HG03097 (cell line): ENCODE measurements at regions not wholly inside any gene's neighbourhood (a gene's known extent, or its start where the extent isn't known, plus 50 kb on each side); places are given as distances from the start of the nearest gene placed in this dataset.
A peak's percentile ranks its signal among the peaks of the same experiment; 100 is the strongest.

Experiments used
- ATAC-seq: cut with Tn5 transposase; IDR thresholded peaks from one replicate; pipeline ENCODE4 v1.9.1; 2021; ENCODE audit not compliant: unreplicated experiment, low FRiP score

DNA sequence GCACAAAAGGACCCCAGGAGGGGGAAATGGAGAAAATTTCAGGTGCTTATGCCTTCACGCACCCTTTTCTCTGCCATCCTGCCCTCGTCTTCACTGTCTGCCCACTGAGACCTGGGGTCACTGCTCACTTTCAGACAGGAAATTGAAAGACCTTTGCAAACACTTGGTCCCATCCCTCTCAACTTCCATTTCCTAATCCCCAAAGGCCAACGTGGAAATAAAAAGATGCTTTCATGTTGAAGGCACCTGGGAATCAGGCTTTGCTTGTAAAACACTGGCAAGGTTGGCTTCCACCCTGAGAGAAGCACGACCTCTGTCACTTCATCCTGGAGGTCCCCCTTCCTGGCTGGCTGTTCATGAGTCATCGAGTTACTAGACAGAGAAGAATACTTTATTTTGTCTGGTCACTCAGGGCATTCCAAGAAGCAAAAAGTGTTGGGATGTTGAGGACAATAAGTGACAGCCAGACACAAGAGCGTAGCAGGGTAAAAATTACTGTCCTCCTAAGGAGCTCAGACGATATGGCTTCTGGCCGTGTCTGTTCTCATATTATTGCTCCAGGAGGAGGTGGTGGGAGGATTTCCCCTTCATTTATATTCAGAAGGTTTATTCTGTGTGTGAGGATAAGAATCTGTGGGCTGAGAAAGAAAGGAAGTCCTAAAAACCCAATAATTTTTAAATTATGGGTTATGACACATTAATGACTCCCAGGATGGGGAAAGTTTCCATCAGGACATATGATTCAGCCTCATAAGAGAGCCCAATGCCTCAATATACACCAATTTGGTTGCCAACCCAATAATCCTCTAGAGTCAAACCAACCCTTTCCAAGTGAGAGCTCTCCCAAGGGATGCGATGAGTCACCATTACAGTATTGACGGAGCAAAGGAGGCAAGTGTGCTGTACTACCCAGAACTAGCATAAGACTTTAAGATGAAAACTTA, 409.0 kb downstream of the COG6 start:
- ATAC-seq: no peak

DNA sequence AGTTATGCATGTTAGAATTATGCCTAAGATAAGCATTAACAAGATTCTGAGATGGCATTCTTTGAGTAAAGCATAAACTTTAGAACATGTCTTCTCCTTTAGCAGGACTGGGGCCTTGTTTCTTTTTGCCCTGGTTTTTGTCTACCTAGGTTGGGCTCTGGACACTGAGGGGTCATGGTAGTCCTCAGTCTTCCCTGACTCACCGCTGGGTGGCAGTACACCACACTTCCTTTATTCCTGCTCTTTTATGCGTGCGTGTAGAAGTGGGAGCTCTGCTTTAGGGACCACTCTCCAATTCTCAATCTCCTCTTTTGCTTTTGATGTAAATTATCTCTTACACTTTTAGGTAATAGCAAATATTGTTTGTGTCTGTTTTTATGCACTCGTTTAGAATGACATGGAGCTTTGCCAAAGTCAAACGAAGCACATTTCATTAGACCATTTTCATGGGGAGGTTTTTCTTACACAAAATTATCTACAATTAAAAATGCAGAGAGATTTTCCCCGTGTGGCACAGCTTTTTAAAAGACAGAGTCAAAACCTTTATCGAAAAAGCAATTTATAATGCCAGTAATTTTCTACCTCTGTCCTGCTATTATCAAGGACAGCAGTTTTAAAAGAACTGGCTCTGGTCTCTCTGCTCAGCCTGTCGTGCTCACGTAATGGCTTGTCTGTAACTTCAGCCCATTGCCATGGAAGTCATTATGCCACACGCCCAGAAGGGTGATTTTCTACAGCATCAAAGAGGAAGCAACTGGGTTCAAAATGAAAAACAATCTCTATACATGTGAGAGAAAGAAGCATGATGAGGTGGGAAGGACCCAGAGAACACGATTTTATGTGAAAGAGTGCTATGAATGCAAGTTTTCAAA, 413.9 kb downstream of the COG6 start:
- ATAC-seq: peak; percentile 63

- ATAC-seq: no peak
These were observed 414.9 kb downstream of the COG6 start for GRCh38 chr13:40070357-40070756.

GRCh38 chr13:40072663-40073120, 417.2 kb downstream of the COG6 start:
- no peak for ATAC-seq

DNA sequence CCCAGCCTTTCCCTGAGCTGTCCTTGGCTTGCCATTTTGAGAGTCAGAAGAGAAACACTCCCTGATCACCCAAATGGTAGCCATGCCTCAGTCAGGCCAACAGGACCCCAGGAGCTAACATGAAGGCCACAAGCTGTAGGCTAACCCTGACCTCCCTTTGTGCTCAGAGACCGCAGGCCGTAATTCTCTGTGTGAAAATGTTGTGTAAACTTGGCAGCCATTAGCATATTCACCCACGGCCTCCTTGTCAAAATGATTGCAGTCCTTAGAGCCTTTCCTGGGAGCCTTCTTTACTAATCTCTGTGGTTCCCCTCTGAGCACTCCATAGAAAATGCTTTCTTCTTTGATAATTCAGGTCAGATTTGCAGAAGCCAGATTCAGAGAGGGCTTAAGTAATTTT, 418.9 kb downstream of the COG6 start:
- no peak for ATAC-seq

- ATAC-seq: no peak
These were observed 419.8 kb downstream of the COG6 start for GRCh38 chr13:40075281-40075680.

- ATAC-seq: no peak
These were observed 421.4 kb downstream of the COG6 start for GRCh38 chr13:40076765-40077362.

DNA sequence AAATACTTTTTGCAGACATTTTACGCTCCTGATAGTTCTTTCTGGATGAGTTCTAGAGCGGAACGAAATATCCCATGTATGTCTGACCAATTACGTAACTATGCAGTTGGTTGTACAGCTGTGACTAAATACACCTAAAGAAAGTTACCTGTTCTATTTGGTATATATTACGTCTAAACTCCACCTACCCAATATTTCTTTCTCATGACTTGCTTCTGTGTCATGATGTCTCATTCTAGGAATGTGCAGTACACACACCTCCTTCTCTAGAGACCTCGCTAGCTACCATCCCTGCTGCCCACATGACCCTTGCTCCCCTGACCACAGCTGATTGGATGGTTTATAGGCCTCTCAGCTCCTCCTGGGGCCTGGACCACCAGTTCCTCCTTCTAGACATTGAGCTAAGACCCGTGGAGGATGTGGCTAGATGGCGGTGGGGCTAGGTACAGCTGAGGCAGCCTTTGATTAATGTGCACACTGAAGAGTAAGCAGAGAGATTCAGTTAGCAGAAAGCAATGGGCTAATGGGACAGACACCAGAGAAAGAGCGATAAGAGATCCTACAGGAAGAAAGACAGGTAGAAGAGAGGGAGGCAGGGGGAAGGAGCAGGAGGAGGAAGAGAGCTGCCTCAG, 422.1 kb downstream of the COG6 start:
- ATAC-seq: no peak

DNA sequence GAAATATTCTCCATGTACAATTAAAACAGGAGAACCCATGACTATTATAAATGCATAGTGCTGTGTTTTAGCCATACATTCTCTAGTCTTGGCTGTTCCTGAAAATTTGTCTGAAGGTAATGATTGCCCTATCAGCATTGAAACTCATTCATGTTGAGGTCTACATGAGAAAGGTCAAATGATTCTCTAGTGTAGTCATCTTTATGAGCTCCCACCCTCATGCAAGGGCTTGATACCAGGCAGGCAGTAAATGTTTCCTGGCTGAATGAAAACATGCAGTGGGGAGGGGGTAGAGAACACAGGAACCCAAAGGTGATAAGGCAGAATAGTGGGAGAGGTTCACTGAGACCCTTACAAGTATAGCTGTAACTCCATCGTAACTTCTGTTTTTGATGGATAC, 424.3 kb downstream of the COG6 start:
- ATAC-seq: no peak

DNA sequence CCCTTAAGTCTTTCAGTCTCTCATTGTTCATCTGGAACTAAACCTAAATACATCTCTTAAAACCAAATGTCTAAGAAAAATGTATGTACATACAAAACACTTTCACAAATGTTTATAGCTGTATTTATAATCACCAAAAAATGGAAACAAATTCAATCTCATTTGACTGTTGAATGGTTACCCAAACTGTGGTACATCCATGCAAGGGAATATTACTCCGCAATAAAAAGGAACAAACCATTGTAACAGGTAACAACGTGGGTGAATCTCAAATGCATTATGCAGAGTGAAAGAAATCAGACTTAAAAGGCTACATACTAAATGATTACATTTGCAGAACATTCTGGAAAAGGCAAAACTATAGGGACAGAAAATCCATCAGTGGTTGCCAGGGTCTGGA, 425.2 kb downstream of the COG6 start:
- no peak for ATAC-seq

DNA sequence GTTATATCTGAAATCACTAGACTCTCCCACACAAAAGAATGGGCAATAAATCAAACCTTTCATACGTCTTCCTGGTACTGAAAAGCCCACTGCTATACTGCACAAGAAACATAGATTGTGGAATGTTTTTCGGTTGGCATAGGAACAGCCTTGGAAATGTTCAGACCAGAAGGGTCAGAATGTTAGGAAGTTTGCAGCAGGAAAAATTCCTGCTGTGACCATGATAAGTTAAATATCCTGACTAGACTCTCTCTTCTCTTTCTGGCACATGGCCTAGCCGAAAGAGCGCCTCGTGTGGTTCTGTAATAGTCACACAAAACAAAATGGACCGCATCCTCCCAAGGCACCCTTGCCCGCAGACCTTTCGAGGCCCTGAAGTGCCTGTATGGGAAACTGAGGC, 427.2 kb downstream of the COG6 start:
- ATAC-seq: no peak

DNA sequence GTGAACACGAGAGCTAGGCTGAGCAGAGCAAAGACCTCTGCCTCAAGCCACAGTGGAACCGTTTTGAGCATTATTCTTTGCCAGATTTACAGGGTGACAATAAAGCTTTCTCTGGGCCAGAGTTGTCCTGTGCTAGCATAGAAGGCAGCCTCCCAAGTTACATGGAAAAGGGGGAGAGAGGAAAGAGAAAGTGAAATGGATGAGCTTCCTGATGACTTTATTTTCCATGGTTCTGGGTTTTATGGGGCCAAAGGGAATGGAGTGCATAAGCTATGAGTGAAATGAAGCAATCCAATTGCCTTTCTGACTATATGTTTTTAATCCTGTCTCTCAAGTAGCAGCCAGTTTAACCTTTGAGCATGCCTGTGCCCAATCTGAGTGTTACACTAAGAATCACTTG, 428.4 kb downstream of the COG6 start:
- no peak for ATAC-seq

DNA sequence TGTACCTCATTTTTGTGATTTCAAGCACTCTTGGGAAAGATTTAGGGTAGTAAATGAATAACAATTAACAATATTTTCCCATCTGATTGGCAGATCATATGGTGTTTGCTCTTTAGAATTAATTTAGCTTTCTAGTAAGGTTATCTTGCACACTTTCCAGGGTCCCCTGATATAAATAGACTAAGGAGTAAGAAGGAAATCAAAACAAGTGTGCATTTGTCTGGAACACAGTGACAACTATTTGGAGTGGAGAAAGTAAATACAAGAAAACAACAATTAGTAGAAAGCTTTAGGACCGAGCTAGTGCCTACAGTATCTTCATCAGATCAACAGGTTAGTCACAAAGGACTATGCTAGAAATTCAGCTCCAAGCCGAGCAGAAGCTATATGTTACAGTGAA, 429.5 kb downstream of the COG6 start:
- ATAC-seq: no peak

DNA sequence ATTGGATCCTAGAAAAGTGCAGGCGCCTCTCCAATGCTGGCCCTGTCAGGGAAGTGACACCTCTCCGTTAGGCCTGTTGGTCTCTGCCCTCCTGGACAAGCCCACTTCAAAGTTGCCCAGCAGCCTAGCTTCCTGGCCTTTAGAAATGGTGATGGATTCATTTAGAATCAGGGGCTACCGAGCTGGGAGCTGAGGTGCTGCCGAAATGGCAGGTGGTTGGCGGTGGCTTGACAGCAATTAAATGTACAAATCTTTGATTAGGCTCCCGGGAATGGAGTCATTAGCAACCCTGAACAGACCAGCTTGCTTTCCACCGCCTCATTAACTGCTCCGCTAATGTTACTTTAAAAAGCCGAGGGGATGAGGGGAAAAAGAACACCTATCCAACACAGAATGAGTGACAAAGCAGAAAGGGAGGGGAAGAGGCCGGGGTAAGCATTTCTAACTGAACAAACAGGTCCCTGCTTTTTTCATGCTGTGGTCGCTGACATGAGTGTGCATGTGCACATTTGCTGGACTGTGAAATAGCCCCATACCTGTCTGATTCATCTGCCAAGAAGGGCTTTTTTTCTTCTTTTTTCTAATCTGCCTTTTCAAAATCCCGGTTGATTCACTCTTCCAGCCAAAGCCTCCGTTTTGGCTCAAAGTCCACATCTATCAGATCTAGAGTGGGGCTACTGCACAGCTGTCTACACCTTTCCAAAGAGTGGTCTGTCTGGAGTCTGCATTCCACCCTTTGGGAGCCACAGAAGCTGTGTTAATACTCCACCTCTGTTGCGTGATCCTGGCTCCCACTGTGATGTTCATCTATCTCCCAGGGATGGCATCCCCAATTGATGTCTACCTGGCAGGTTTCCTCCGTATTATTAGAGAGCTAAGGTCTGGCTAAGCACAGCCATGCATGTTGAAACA, 431.9 kb downstream of the COG6 start:
- ATAC-seq: no peak

- ATAC-seq: no peak
These were observed 438.6 kb downstream of the COG6 start for GRCh38 chr13:40094056-40094455.

- no peak for ATAC-seq
These were observed 440.4 kb downstream of the COG6 start for GRCh38 chr13:40095695-40096356.

DNA sequence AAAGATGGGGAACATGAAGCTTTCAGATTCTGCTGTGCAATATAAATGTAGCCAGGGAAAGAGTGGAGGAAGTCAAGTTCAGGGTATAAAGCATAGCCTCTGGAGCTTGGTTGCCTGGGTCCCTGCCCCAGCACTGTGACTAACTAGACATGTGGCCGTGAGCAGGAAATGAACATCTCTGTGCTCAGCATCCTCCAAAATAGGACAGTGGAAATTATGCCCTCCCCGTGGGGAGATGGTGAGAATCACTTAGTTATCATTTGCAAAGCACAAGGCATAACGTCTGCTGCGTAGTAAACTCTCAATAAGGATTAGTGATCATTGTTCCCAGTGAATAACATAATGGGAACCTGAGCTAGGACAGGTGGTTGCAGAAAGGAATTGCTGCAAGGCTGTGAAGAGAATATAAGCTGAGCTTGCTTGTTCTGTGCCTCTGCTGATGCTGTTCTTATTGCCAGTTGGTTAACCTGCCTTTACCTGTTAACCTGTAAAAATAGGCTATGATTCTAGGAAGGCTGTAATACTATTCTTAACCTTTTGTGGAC, 441.0 kb downstream of the COG6 start:
- no peak for ATAC-seq

GRCh38 chr13:40098246-40098645, 442.8 kb downstream of the COG6 start:
- ATAC-seq: no peak
